Urinary bladder (tissue), 3 donors: ENCODE measurements at regions not wholly inside any gene's neighbourhood (a gene's known extent, or its start where the extent isn't known, plus 50 kb on each side); places are given as distances from the start of the nearest gene placed in this dataset.
"Not testable (repeated sequence)": the region's sequence is repeated elsewhere in the genome, so short reads cannot be mapped to it uniquely, and the experiment has no call there.

Experiments
- DNase-seq: peaks from one replicate; pipeline ENCODE4 v3.0.0-alpha.2; 2015; ENCODE audit errors: extremely low spot score
- H3K27ac ChIP-seq: one replicate; pipeline ENCODE4 v1.5.1; 2013; ENCODE audit warnings: low read depth, mild to moderate bottlenecking, moderate library complexity
- H3K36me3 ChIP-seq: one replicate; pipeline ENCODE4 v1.6.1; 2013; ENCODE audit warnings: mild to moderate bottlenecking, moderate library complexity; ENCODE audit not compliant: insufficient read depth
- H3K4me1 ChIP-seq: one replicate; pipeline ENCODE4 v1.6.1; 2013; ENCODE audit warnings: mild to moderate bottlenecking, moderate library complexity; ENCODE audit not compliant: insufficient read depth
- H3K4me3 ChIP-seq: one replicate; pipeline ENCODE4 v1.5.1; 2013; ENCODE audit warnings: low read depth, low read length
- WGBS: extraction: QIAGEN DNeasy Blood & Tissue Kit; methylation state at CpG from one replicate; pipeline ENCODE4 v1.1.7; 2013; 5-methylcytosine and 5-hydroxymethylcytosine counted together
- donor health status: healthy with polysubstance abuse.
- donor health status: healthy.

GRCh38 chr15:44859088-44859487 lies 97.4 kb upstream of the TERB2 start:
- 89% methylated on average over 2 of the region's 2 CpGs for WGBS
- not testable (repeated sequence) for H3K27ac ChIP-seq, H3K4me1 ChIP-seq, DNase-seq, H3K4me3 ChIP-seq, H3K36me3 ChIP-seq

GRCh38 chr15:44860168-44860567 lies 96.3 kb upstream of the TERB2 start:
- H3K4me3 ChIP-seq, H3K27ac ChIP-seq, H3K36me3 ChIP-seq, H3K4me1 ChIP-seq, DNase-seq: not testable (repeated sequence)
- 82% methylated on average over 2 of the region's 2 CpGs for WGBS

- Histone ChIP-seq H3K27ac (no peak overlapping the region), H3K4me1 (no peaks in the 10 kb centered on the region), H3K4me3 (no peak overlapping the region), H3K36me3 (no peaks in the 10 kb centered on the region)
- DNase-seq: no peak
- WGBS: 92% methylated on average over 14 of the region's 14 CpGs
Observed at GRCh38 chr15:44861439-44861910, 95.0 kb upstream of the TERB2 start.

- Histone ChIP-seq H3K4me1 (no peaks in the 10 kb centered on the region), H3K4me3 (no peak overlapping the region), H3K27ac (no peak overlapping the region), H3K36me3 (no peaks in the 10 kb centered on the region)
- DNase-seq: no peak
- 92% methylated on average over 6 of the region's 6 CpGs for WGBS
Observed at GRCh38 chr15:44861917-44862316, 94.6 kb upstream of the TERB2 start.

GRCh38 chr15:44862866-44863265 lies 93.6 kb upstream of the TERB2 start:
- not testable (repeated sequence) for H3K4me1 ChIP-seq, H3K4me3 ChIP-seq, DNase-seq, H3K27ac ChIP-seq, H3K36me3 ChIP-seq
- 88% methylated on average over 1 of the region's 1 CpG for WGBS

GRCh38 chr15:44868100-44868499 lies 88.4 kb upstream of the TERB2 start:
- DNase-seq, H3K4me3 ChIP-seq, H3K4me1 ChIP-seq, H3K27ac ChIP-seq, H3K36me3 ChIP-seq: not testable (repeated sequence)
- 86% methylated on average over 1 of the region's 1 CpG for WGBS

GRCh38 chr15:44870125-44870524 lies 86.4 kb upstream of the TERB2 start:
- not testable (repeated sequence) for DNase-seq, H3K4me3 ChIP-seq
- WGBS: 81% methylated on average over 4 of the region's 4 CpGs

GRCh38 chr15:44873103-44873502 lies 83.4 kb upstream of the TERB2 start:
- WGBS: 82% methylated on average over 3 of the region's 3 CpGs
- no peak overlapping the region for H3K27ac ChIP-seq

More at GRCh38 chr15:44870125-44870524, 86.4 kb upstream of the TERB2 start:
- not testable (repeated sequence) for H3K36me3 ChIP-seq, H3K4me1 ChIP-seq, H3K27ac ChIP-seq

GRCh38 chr15:44879066-44879465 lies 77.4 kb upstream of the TERB2 start:
- H3K4me3 ChIP-seq: no peak overlapping the region
- H3K4me1 ChIP-seq: no peaks in the 10 kb centered on the region
- H3K27ac ChIP-seq: no peak overlapping the region
- no peaks in the 10 kb centered on the region for H3K36me3 ChIP-seq
- 79% methylated on average over 3 of the region's 3 CpGs for WGBS
- no peak for DNase-seq

More at GRCh38 chr15:44873103-44873502, 83.4 kb upstream of the TERB2 start:
- Histone ChIP-seq H3K36me3 (no peaks in the 10 kb centered on the region), H3K4me1 (no peaks in the 10 kb centered on the region), H3K4me3 (no peak overlapping the region)
- no peak for DNase-seq

- H3K27ac ChIP-seq: no peak overlapping the region
- 72% methylated on average over 5 of the region's 5 CpGs for WGBS
- H3K36me3 ChIP-seq: no peaks in the 10 kb centered on the region
- H3K4me3 ChIP-seq: no peak overlapping the region
- no peak for DNase-seq
- no peaks in the 10 kb centered on the region for H3K4me1 ChIP-seq
Observed at GRCh38 chr15:44882499-44882968, 74.0 kb upstream of the TERB2 start.

- no peak for DNase-seq
- no peaks in the 10 kb centered on the region for H3K36me3 ChIP-seq
- no peaks in the 10 kb centered on the region for H3K4me1 ChIP-seq
- H3K27ac ChIP-seq: no peak overlapping the region
- no peak overlapping the region for H3K4me3 ChIP-seq
- WGBS: 93% methylated on average over 5 of the region's 5 CpGs
Observed at GRCh38 chr15:44883199-44883877, 73.1 kb upstream of the TERB2 start.

- WGBS: 87% methylated on average over 2 of the region's 4 CpGs
- not testable (repeated sequence) for H3K4me1 ChIP-seq, H3K36me3 ChIP-seq, DNase-seq, H3K27ac ChIP-seq, H3K4me3 ChIP-seq
Observed at GRCh38 chr15:44898890-44899651, 57.4 kb upstream of the TERB2 start.

GRCh38 chr15:44899775-44900174 lies 56.7 kb upstream of the TERB2 start:
- not testable (repeated sequence) for H3K4me1 ChIP-seq, H3K27ac ChIP-seq, H3K4me3 ChIP-seq, DNase-seq, H3K36me3 ChIP-seq
- 88% methylated on average over 2 of the region's 2 CpGs for WGBS

- WGBS: 61% methylated on average over 2 of the region's 2 CpGs
Observed at GRCh38 chr15:44900796-44901195, 55.7 kb upstream of the TERB2 start.

More at GRCh38 chr15:44900796-44901195, 55.7 kb upstream of the TERB2 start:
- not testable (repeated sequence) for DNase-seq, H3K4me3 ChIP-seq, H3K4me1 ChIP-seq, H3K27ac ChIP-seq, H3K36me3 ChIP-seq
